GM12891 (cell line): ENCODE measurements at regions not wholly inside any gene's neighbourhood (a gene's known extent, or its start where the extent isn't known, plus 50 kb on each side); places are given as distances from the start of the nearest gene placed in this dataset.

Experiments used
- DNase-seq: peaks from one replicate; pipeline ENCODE4 v3.0.0; 2011; ENCODE audit warnings: low spot score; ENCODE audit not compliant: insufficient read length
- FAIRE-seq: peaks from 2 replicates; lab custom pipeline; 2011; peaks lifted over from hg19 to GRCh38; lab: Jason Lieb, UNC
- PAX5 ChIP-seq: IDR thresholded peaks from 2 replicates; pipeline ENCODE4 v1.6.1; 2011; ENCODE audit warnings: low read length, moderate library complexity, mild to moderate bottlenecking; ENCODE audit not compliant: insufficient read depth, severe bottlenecking
- POLR2A ChIP-seq: IDR thresholded peaks from 2 replicates; pipeline ENCODE4 v1.6.1; 2011; ENCODE audit warnings: low read depth, low read length, control low read depth
- POLR2AphosphoS5 ChIP-seq: IDR thresholded peaks from 2 replicates; pipeline ENCODE4 v1.6.1; 2011; ENCODE audit warnings: low read depth, low read length, control low read depth
- POU2F2 ChIP-seq: IDR thresholded peaks from 2 replicates; pipeline ENCODE4 v1.6.1; 2011; ENCODE audit warnings: low read depth, mild to moderate bottlenecking, control low read depth, low read length, moderate library complexity
- SPI1 ChIP-seq: IDR thresholded peaks from 2 replicates; pipeline ENCODE4 v1.6.1; 2011; ENCODE audit warnings: low read depth, low read length, control low read depth
- TAF1 ChIP-seq: IDR thresholded peaks from 2 replicates; pipeline ENCODE4 v1.6.1; 2011; ENCODE audit warnings: low read depth, low read length, control low read depth

DNA sequence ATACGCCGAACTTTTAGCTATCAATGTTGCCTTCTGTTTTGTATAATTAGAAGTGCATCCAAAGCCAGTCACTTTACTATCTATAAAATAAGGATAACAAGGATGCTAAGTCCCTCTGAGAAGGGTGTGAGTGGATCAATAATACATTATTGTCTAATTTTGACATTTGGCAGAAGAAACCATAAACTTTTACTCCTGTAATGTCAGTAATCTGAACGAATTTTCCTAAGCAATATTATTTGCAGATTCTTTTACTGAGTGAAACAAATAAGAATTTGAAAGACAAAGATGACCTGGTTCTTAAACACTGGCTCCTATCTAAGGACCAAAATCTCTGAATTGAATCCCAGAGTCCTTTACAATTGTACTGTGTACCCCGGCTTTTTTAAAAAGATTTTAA, 126.6 kb upstream of the TMEM161B start:
- no peak for DNase-seq
- TF ChIP-seq TAF1 (no peak), POLR2AphosphoS5 (no peak), POLR2A (no peak)
- no peak for FAIRE-seq

- no peak for TF ChIP-seq POU2F2
- TF ChIP-seq POLR2AphosphoS5 = no peak
- TF ChIP-seq POLR2A = no peak
- no peak for TF ChIP-seq PAX5
- no peak for TF ChIP-seq SPI1
- no peak for TF ChIP-seq TAF1
- FAIRE-seq = no peak
- DNase-seq = no peak
These were observed 126.0 kb upstream of the TMEM161B start for GRCh38 chr5:88394536-88395175.

GRCh38 chr5:88393716-88394535, 125.3 kb upstream of the TMEM161B start:
- TF ChIP-seq SPI1 (no peak), PAX5 (no peak), TAF1 (no peak), POLR2A (no peak), POLR2AphosphoS5 (no peak), POU2F2 (no peak)
- FAIRE-seq = no peak
- no peak for DNase-seq

- FAIRE-seq = no peak
- TF ChIP-seq POLR2AphosphoS5 = no peak
- TF ChIP-seq TAF1 = no peak
- TF ChIP-seq POLR2A = no peak
- no peak for DNase-seq
These were observed 124.4 kb upstream of the TMEM161B start for GRCh38 chr5:88393042-88393441.

GRCh38 chr5:88391991-88392390, 123.3 kb upstream of the TMEM161B start:
- TF ChIP-seq POLR2AphosphoS5 (no peak), SPI1 (no peak), POU2F2 (no peak), PAX5 (no peak), TAF1 (no peak), POLR2A (no peak)
- FAIRE-seq = no peak
- DNase-seq = no peak

DNA sequence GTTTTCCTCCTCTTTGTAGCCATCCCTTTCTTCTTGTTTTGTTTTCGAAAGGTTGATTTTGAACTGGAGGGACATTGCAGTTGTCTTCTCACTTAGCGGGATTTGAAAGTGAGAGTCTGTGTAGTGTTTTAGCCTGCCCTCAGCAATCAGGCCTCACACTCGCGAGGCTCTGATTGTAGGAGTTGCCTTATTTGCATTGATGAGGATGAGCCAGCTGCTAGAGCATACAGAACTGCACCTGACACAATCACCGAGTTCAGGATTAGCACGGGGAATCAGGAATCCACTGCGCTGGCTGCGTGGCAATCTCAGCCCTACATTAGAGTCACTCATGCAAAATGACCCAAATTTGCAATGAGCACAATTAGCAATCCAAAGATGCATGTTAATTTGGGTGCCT, 122.5 kb upstream of the TMEM161B start:
- FAIRE-seq (no peak), DNase-seq (no peak)
- TF ChIP-seq PAX5 (no peak), TAF1 (no peak), POU2F2 (no peak), SPI1 (no peak), POLR2A (no peak), POLR2AphosphoS5 (no peak)

DNA sequence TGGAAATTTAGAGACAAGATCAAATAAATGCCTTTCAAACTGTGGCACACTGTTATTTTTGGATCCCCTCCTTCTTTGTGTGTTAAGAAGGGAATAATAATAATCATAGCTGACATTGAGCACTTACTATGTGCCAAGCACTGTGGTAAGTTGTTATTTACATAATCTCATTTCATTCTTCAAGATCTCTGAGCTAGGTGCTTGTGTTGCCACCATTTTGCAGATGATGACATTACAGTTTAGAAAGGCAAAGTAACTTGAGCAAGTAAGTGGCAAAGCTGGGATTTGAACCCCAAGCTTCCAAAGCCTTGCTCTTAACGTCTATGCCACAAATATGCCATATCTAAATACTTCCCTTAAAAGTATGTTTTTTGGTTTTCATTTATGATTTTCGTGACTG, 121.8 kb upstream of the TMEM161B start:
- TF ChIP-seq SPI1 = no peak
- no peak for TF ChIP-seq POU2F2
- TF ChIP-seq POLR2A = no peak
- TF ChIP-seq POLR2AphosphoS5 = no peak
- TF ChIP-seq TAF1 = no peak
- FAIRE-seq (no peak), DNase-seq (no peak)

GRCh38 chr5:88390096-88390441, 121.4 kb upstream of the TMEM161B start:
- DNase-seq (no peak), FAIRE-seq (no peak)
- TF ChIP-seq POLR2A (no peak), POLR2AphosphoS5 (no peak), PAX5 (no peak), POU2F2 (no peak), TAF1 (no peak), SPI1 (no peak)

- FAIRE-seq (no peak), DNase-seq (no peak)
- TF ChIP-seq SPI1 = no peak
- no peak for TF ChIP-seq POU2F2
- TF ChIP-seq POLR2AphosphoS5 = no peak
- no peak for TF ChIP-seq POLR2A
- no peak for TF ChIP-seq PAX5
- TF ChIP-seq TAF1 = no peak
These were observed 120.9 kb upstream of the TMEM161B start for GRCh38 chr5:88389338-88390095.
